PC-9 (cell line): ENCODE measurements at regions not wholly inside any gene's neighbourhood (a gene's known extent, or its start where the extent isn't known, plus 50 kb on each side); places are given as distances from the start of the nearest gene placed in this dataset.

Source experiments
- EZH2 ChIP-seq: fragments of 200-600 bp; sonication (generic); IDR thresholded peaks from 2 replicates; pipeline ENCODE4 v1.8.0; 2017; ENCODE audit warnings: antibody characterized with exemption, low read depth
- TF ChIP-seq, protein P1 (sequence below): fragments of 200-600 bp; sonication (generic); conservative IDR thresholded peaks from 2 replicates; pipeline ENCODE4 v1.6.1; 2017; ENCODE audit warnings: mixed run types, antibody characterized with exemption, mild to moderate bottlenecking, moderate library complexity

DNA sequence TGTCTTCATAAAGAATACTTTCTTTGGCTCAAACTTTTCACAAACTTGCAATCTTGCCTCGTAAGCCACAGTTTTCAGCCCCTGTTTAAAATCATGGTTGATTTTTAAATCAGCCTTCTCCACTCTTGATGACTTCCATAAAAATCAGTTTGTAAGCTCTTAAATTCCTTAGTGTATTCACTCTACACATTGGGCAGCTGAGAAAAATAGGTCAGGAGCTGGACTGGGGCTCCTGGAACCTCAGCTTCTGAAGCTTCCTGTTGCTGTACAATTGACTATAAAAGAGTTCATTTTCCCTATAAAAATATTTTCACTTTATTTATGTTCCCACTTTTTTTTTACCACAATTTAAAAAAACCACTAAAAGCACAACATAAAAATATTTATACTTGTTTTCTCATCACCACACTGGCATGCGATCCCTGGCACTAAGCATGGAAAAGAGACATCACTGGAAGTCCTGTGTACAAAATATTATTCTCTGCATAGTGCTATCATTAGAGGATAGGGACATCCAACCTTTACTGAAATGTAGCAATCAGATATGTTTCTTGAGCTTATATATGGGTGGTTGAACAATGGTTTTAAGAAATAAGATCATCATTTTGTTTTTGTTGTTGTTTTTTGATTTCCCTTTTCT lies 345.7 kb downstream of the FBXO8 start:
- TF ChIP-seq, protein P1, sequence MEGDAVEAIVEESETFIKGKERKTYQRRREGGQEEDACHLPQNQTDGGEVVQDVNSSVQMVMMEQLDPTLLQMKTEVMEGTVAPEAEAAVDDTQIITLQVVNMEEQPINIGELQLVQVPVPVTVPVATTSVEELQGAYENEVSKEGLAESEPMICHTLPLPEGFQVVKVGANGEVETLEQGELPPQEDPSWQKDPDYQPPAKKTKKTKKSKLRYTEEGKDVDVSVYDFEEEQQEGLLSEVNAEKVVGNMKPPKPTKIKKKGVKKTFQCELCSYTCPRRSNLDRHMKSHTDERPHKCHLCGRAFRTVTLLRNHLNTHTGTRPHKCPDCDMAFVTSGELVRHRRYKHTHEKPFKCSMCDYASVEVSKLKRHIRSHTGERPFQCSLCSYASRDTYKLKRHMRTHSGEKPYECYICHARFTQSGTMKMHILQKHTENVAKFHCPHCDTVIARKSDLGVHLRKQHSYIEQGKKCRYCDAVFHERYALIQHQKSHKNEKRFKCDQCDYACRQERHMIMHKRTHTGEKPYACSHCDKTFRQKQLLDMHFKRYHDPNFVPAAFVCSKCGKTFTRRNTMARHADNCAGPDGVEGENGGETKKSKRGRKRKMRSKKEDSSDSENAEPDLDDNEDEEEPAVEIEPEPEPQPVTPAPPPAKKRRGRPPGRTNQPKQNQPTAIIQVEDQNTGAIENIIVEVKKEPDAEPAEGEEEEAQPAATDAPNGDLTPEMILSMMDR = no peak
- TF ChIP-seq EZH2 = no peak
